ENCODE measurements at regions not wholly inside any gene's neighbourhood (a gene's known extent, or its start where the extent isn't known, plus 50 kb on each side); places are given as distances from the start of the nearest gene placed in this dataset.

DNA sequence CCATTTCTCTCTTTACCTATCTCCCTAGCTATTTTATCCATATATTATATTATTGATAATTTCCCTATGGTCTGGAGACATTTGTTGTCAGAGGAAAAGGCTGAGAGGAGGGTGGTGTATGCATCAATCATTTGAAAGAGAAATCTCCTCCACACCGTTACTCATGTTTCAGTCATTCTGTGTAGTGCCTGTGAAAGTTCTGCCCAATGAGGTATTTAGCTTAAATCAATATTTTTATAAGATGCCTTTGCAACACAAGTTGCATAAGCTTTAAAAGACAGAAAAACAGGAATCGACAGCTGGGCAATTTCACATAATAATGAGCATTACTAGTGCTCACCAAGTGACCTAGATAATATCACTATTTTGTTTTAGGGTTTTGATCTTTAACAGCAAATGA is 363.7 kb upstream of the FSIP2 start:
- TF ChIP-seq POLR2A (IDR thresholded peaks at IDR 0.05; ENCODE audit: low read depth, low read length) (no peak), TAF1 (IDR thresholded peaks at IDR 0.05; ENCODE audit: borderline replicate concordance, low read depth, low read length) (no peak), POLR2AphosphoS5 (IDR thresholded peaks at IDR 0.05; ENCODE audit: low read depth, low read length) (no peak)

Data from GM12892 (cell line).